Muscle layer of colon (tissue), 2 donors: ENCODE measurements at regions not wholly inside any gene's neighbourhood (a gene's known extent, or its start where the extent isn't known, plus 50 kb on each side); places are given as distances from the start of the nearest gene placed in this dataset.
"Not testable (repeated sequence)": the region's sequence is repeated elsewhere in the genome, so short reads cannot be mapped to it uniquely, and the experiment has no call there.

Source experiments
- H3K27ac ChIP-seq: one replicate; pipeline ENCODE4 v1.7.0; 2013; ENCODE audit warnings: low read depth, mild to moderate bottlenecking, low read length, moderate library complexity
- H3K27me3 ChIP-seq, 2 donors: one replicate each; pipeline ENCODE4 v1.7.0; 2013; ENCODE audit warnings: low read length in 2 of 2, mild to moderate bottlenecking in 2 of 2; ENCODE audit not compliant: insufficient read depth in 2 of 2, control insufficient read depth in 1 of 2
- H3K36me3 ChIP-seq: one replicate; pipeline ENCODE4 v1.7.0; 2013; ENCODE audit warnings: mild to moderate bottlenecking, low read length; ENCODE audit not compliant: insufficient read depth
- H3K4me1 ChIP-seq: one replicate; pipeline ENCODE4 v1.7.0; 2013; ENCODE audit warnings: mild to moderate bottlenecking, low read length; ENCODE audit not compliant: insufficient read depth
- H3K4me3 ChIP-seq, 2 donors: one replicate each; pipeline ENCODE4 v1.7.0; 2013; ENCODE audit warnings: low read length in 2 of 2, low read depth in 1 of 2, mild to moderate bottlenecking in 1 of 2, moderate library complexity in 1 of 2
- H3K9ac ChIP-seq: one replicate; pipeline ENCODE4 v1.7.0; 2013; ENCODE audit warnings: low read length
- H3K9me3 ChIP-seq: one replicate; pipeline ENCODE4 v1.7.0; 2013; ENCODE audit warnings: mild to moderate bottlenecking, low read length
- donor health status: abdominal sarcoma.
- donor health status: Adenocarcinoma of cecum.

GRCh38 chr3:115398506-115398905 is 224.8 kb upstream of the GAP43 start:
- Histone ChIP-seq H3K4me1 (no peaks in the 10 kb centered on the region), H3K9ac (no peak overlapping the region), H3K36me3 (no peaks in the 10 kb centered on the region), H3K9me3 (no peaks in the 10 kb centered on the region), H3K27ac (no peak overlapping the region), H3K27me3 (no peaks in the 10 kb centered on the region), H3K4me3 (no peak overlapping the region)

GRCh38 chr3:115399750-115400149 is 223.6 kb upstream of the GAP43 start:
- no peak overlapping the region for H3K27ac ChIP-seq
- H3K27me3 ChIP-seq, result no peaks in the 10 kb centered on the region
- no peaks in the 10 kb centered on the region for H3K9me3 ChIP-seq
- H3K4me1 ChIP-seq, result no peaks in the 10 kb centered on the region
- H3K4me3 ChIP-seq, result no peak overlapping the region
- H3K9ac ChIP-seq, result no peak overlapping the region
- no peaks in the 10 kb centered on the region for H3K36me3 ChIP-seq

GRCh38 chr3:115401298-115401697 is 222.0 kb upstream of the GAP43 start:
- Histone ChIP-seq H3K27me3 (no peaks in the 10 kb centered on the region), H3K4me3 (no peak overlapping the region), H3K9ac (no peak overlapping the region), H3K9me3 (no peaks in the 10 kb centered on the region), H3K4me1 (no peaks in the 10 kb centered on the region), H3K27ac (no peak overlapping the region), H3K36me3 (no peaks in the 10 kb centered on the region)

- H3K9ac ChIP-seq, result no peak overlapping the region
- H3K36me3 ChIP-seq, result no peaks in the 10 kb centered on the region
- H3K27ac ChIP-seq, result no peak overlapping the region
- no peaks in the 10 kb centered on the region for H3K4me1 ChIP-seq
- H3K27me3 ChIP-seq, result no peaks in the 10 kb centered on the region
- no peak overlapping the region for H3K4me3 ChIP-seq
- H3K9me3 ChIP-seq, result no peaks in the 10 kb centered on the region
Observed at GRCh38 chr3:115401851-115402501, 221.3 kb upstream of the GAP43 start.

GRCh38 chr3:115402651-115403050 is 220.7 kb upstream of the GAP43 start:
- no peaks in the 10 kb centered on the region for H3K27me3 ChIP-seq
- H3K4me3 ChIP-seq, result no peak overlapping the region
- no peaks in the 10 kb centered on the region for H3K9me3 ChIP-seq
- no peaks in the 10 kb centered on the region for H3K4me1 ChIP-seq
- no peak overlapping the region for H3K27ac ChIP-seq
- no peak overlapping the region for H3K9ac ChIP-seq
- H3K36me3 ChIP-seq, result no peaks in the 10 kb centered on the region

GRCh38 chr3:115403786-115404185 is 219.5 kb upstream of the GAP43 start:
- Histone ChIP-seq H3K27ac (no peak overlapping the region), H3K27me3 (no peaks in the 10 kb centered on the region), H3K4me1 (no peaks in the 10 kb centered on the region), H3K36me3 (no peaks in the 10 kb centered on the region), H3K4me3 (no peak overlapping the region), H3K9me3 (no peaks in the 10 kb centered on the region), H3K9ac (no peak overlapping the region)

GRCh38 chr3:115409596-115409995 is 213.7 kb upstream of the GAP43 start:
- Histone ChIP-seq H3K4me1 (no peaks in the 10 kb centered on the region), H3K27ac (no peak overlapping the region), H3K9me3 (no peaks in the 10 kb centered on the region), H3K36me3 (no peaks in the 10 kb centered on the region), H3K4me3 (no peak overlapping the region), H3K27me3 (no peaks in the 10 kb centered on the region), H3K9ac (no peak overlapping the region)

- not testable (repeated sequence) for H3K4me3 ChIP-seq, H3K36me3 ChIP-seq, H3K9me3 ChIP-seq, H3K27me3 ChIP-seq, H3K4me1 ChIP-seq, H3K9ac ChIP-seq, H3K27ac ChIP-seq
Observed at GRCh38 chr3:115414610-115415009, 208.7 kb upstream of the GAP43 start.

GRCh38 chr3:115415246-115415996 is 207.9 kb upstream of the GAP43 start:
- no peaks in the 10 kb centered on the region for H3K9me3 ChIP-seq
- H3K4me1 ChIP-seq, result no peaks in the 10 kb centered on the region
- no peaks in the 10 kb centered on the region for H3K36me3 ChIP-seq
- H3K27me3 ChIP-seq, result no peaks in the 10 kb centered on the region
- H3K27ac ChIP-seq, result no peak overlapping the region
- no peak overlapping the region for H3K4me3 ChIP-seq
- no peak overlapping the region for H3K9ac ChIP-seq

GRCh38 chr3:115418583-115418982 is 204.7 kb upstream of the GAP43 start:
- Histone ChIP-seq H3K9ac (no peak overlapping the region), H3K4me1 (no peaks in the 10 kb centered on the region), H3K27me3 (no peaks in the 10 kb centered on the region), H3K9me3 (no peaks in the 10 kb centered on the region), H3K27ac (no peak overlapping the region), H3K4me3 (no peak overlapping the region), H3K36me3 (no peaks in the 10 kb centered on the region)

GRCh38 chr3:115420086-115420485 is 203.2 kb upstream of the GAP43 start:
- Histone ChIP-seq H3K27me3 (no peaks in the 10 kb centered on the region), H3K9me3 (no peaks in the 10 kb centered on the region), H3K4me1 (no peaks in the 10 kb centered on the region), H3K27ac (no peak overlapping the region), H3K9ac (no peak overlapping the region), H3K36me3 (no peaks in the 10 kb centered on the region), H3K4me3 (no peak overlapping the region)

- no peaks in the 10 kb centered on the region for H3K36me3 ChIP-seq
- H3K4me3 ChIP-seq, result no peak overlapping the region
- H3K9ac ChIP-seq, result no peak overlapping the region
- H3K27ac ChIP-seq, result no peak overlapping the region
- H3K9me3 ChIP-seq, result no peaks in the 10 kb centered on the region
- no peaks in the 10 kb centered on the region for H3K27me3 ChIP-seq
- H3K4me1 ChIP-seq, result no peaks in the 10 kb centered on the region
Observed at GRCh38 chr3:115423170-115423569, 200.1 kb upstream of the GAP43 start.
